ENCODE measurements at regions not wholly inside any gene's neighbourhood (a gene's known extent, or its start where the extent isn't known, plus 50 kb on each side); places are given as distances from the start of the nearest gene placed in this dataset.

DNA sequence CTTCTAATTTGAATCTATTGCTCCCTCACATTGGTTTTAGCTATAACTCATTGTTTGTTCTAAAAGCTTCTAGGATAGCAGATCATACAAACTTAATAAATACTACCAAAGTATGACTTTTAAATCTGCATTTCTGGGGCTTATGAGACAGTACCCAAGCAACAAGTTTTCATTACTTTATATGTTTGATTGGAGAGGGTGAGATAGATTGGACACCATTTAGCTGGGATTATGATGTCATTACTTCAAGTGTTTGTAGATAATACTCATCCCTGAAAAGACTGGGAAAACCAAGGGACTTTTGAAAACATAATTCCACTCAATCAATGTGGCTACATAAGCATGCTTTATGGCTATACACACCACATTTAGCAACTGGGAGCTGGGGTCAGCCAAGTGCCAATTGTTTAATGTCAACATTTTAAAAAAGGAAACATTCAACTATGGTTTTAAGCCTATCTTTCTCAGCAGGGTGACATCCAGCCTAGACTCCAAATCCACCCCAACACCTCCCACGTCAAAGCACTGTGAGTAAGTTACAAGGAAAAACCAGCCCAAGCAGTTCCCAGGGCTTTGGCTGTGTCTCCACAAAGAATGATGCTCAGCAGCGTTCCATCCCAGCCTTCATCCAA is 119.9 kb downstream of the ETAA1 start:
- DNase-seq: no peak

DNA sequence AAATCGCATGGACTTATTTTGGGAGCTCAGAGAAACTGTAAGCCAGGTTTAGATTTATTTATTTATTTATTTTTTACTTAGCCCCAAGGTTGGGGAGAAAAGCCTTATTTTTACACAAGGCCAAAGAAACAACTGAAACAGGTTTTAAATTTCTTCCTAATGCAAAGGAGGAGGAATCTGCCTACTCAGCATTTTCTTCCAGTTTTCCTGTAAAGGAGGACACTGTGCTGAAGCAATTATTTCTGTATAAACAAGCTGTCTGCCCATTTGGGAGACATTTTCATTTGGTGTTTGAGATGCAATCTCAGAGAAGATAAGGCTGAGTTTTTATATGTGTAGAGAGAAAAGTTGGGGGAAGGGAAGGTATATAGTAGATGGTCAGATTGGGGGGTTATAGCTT is 125.0 kb downstream of the ETAA1 start:
- DNase-seq: no peak

DNA sequence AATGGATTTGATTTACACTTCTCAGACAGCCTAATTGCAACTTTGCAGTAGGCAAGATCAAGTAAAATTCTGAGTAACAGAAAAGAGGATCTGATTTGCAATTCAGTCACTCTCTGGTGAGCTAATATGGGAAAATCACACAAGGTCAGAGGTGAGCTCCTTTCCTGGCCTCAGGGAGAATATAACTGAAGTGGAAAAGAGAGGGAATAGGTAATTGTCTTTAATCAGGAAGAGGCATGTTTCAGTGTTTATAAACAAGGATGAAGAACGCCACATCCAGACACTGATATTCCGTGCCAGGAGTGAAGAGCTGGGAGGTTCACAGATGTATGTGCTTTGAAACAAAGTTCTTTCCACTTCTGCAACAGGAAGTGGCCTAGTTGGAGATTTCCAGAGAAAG is 127.1 kb downstream of the ETAA1 start:
- no peak for DNase-seq

DNA sequence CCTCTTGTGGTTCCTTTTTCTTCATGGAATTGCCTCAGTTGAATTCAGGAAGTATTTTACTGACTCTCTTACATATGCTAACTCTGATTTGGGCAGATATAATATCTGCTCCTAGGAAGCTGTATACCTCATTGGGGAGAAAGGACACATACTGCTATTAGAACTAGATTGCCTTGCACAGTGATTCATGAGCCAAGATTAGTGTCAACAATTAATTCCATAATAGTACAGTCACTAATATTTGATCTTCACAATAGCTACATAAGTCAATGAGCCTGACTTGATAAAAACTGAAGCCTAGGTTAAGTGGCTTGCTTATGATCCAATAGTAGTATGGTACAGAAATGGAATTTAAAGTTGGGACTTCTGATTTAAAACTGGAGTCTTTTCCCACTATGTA is 127.6 kb downstream of the ETAA1 start:
- no peak for DNase-seq

DNA sequence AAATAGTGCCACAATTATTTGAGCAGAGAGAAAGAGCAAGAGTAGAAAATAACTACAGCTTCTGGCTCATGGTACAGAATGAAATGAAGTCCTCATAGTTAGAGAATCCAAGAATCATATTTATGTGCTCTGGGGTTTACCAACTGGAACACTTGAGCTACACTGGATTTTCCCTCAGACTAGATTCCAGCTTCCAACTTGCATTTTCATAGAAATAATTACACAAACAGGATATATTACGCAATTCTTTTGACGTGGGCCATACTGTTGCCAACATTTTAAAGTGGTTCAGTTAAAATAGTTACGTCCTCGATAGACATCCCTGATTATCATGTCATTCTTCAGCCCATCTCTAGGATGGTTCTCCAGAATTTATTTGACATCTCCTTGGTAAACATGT is 129.2 kb downstream of the ETAA1 start:
- DNase-seq: no peak

DNA sequence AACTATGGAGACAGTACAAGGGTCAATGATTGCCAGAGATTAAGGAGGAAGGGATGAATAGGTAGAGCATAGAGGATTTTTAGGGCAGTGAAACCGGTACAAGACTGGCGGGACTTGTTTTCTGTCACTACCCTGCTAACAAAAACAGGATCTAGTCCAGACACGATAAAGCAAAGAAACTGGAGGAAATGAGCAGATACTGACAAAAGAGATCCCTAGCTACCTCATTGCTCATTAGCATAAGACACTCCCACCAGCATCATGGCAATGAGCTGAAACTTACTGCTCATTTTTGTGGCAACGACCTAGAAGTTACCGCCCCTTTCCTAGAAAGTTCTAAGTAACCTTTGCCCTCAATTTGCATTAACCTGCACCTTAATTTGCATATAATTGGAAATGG is 131.2 kb downstream of the ETAA1 start:
- DNase-seq: no peak

DNA sequence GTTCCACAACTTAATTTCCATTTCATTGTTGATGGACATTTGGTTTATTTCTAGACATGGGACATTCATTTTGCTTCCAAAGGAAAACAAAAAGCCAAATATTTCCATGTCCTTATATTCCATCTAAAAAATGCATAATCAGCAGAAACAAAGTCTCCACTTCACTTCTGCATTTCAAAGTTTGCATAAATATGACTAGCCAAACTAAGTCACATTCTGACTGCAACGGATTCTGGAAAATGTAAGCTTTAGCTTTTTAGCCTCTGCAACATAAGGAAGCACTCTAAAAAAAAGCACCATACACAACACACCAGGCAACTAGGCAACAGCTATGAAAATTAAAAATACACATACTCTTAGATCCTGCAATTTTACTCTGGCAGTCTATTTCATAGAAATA is 135.3 kb downstream of the ETAA1 start:
- no peak for DNase-seq

- DNase-seq: no peak
Observed at GRCh38 chr2:67534745-67535144, 137.6 kb downstream of the ETAA1 start.

DNA sequence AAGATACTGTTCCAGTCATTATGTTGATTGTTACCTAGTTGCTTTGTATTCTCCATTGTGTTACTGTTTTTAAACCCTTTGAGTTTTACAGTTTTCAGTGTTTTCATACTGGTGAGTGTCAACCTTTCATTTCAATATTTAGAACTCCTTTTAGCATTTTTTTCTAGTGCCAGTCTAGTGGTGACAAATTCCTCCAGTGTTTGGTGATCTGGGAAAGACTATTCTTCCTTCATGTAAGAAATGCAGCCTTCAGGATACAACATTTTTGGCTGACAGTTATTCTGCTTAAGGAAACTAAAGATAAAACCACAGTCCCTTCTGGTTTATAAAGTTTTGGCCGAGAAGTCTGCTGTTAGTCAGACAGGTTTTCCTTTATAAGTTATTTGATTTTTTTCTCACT is 143.8 kb downstream of the ETAA1 start:
- DNase-seq: no peak

GRCh38 chr2:67544286-67544685 is 147.2 kb downstream of the ETAA1 start:
- no peak for DNase-seq

- no peak for DNase-seq
Observed at GRCh38 chr2:67548317-67549201, 151.4 kb downstream of the ETAA1 start.

DNA sequence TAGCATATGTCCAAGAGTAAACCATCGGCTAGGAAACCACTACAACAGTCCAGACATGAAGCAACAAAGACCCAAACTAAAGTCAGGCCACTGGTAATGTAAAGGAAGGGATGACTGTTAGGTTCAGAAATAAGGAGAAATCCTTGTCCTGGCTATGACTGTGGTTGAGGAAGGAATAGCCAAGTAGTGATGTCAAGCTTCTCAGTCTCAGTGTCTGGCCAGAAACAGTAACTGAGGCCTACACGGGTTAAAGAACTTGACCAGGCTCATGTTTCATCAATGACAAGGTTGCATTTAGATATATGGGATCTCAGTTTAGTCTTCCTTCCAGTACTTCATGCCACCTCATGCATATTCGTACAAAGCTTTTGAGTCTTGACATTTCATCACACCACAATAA is 162.0 kb downstream of the ETAA1 start:
- DNase-seq: no peak

GRCh38 chr2:67560771-67561456 is 163.8 kb downstream of the ETAA1 start:
- no peak for DNase-seq

DNA sequence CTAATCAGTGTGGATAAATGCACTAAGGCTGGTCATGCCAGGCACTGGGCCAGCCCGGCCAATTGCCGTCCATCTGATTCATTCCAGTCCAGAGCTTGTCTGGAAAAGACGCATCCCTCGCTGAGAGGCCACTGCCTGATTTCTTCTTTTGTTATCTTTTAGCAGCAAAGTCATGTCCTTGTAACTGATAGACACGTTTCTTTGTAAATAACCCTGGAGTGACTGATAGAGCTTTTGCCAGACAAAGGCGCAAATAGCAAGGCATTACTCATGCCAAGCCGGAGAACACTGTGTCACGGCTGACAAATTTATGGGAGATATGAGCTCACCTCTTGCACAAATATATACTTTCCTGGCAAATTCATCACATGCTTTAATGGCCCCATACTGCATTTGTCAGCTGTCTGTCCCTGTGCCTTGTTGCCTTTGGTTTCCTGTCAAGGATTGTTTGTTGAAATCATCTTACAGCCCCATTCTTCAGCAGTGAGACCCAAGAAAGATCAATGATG is 164.4 kb downstream of the ETAA1 start:
- no peak for DNase-seq

- DNase-seq: no peak
Observed at GRCh38 chr2:67564076-67564475, 166.9 kb downstream of the ETAA1 start.

DNA sequence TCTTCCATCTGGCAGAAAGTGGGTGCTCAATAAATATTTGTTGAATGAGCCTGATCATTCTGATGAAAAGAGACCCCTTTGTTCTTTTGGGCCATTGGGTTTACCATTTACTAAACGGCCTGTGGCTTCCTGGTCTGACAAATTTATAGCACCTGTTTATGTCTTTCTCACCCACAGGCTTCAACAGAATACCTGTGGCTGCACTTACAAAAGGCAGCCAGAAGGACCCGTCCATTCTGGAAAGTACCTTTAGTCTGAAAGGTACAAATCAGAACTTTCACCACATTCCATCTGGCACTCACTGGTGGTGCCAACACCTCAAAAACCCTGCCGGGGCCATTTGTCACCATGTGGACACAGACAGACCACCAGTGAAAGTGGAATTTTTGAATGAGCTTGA is 167.5 kb downstream of the ETAA1 start:
- DNase-seq: no peak

DNA sequence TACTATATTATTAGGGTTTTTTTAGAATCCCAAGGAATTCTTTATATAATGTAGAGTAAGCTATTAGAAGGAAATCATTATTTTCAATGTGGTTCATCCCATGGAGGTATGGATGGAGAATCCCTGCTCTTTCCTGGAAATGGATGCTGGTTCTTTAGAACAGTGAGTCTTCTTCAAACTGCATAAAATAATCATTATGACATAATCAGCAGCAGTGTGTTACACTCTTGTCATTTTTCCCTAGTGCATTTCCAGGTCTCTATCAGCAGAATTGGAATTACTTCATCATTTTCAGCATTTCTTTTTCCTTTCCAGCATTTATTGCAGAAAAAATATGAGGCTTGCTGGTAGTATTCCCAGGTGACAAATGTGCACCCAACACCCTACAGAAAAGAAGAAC is 168.1 kb downstream of the ETAA1 start:
- DNase-seq: no peak

DNA sequence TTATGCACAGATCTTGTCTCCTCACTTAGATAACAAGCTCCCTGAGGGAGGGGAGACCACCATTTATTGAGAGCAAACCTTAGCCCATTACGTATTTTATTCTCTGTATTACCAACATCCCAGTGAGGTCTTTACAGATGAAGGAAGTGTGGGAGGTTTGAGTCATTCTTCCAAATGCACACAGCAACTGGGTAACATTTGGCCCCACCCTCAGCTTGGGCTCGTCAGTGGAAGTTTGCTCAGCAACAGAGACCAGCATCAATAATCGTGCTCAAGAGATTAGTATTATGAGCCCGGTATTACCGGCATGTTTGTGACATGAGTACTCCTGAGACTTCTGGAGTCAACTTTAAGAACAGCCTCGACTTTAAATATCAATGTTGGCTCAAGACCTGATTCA is 168.6 kb downstream of the ETAA1 start:
- no peak for DNase-seq

DNA sequence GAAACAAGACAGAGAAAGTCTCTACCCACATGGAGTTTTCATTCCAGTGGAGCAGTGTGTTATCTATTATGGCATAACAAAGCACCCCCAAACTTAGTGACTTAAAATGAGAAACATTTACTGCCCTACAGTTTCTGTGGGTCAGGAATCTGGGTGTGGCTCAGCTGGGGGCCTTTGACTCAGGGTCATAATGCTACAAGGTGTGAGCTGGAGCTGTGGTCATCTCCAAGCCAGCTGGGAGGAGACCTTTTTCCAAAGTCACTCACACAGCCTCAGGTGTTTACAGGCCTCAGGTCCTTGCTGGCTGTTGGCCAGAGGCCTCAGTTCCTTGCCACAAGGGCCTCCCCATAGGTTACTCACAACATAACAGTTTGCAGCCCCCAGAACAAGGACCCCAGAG is 169.2 kb downstream of the ETAA1 start:
- DNase-seq: no peak

DNA sequence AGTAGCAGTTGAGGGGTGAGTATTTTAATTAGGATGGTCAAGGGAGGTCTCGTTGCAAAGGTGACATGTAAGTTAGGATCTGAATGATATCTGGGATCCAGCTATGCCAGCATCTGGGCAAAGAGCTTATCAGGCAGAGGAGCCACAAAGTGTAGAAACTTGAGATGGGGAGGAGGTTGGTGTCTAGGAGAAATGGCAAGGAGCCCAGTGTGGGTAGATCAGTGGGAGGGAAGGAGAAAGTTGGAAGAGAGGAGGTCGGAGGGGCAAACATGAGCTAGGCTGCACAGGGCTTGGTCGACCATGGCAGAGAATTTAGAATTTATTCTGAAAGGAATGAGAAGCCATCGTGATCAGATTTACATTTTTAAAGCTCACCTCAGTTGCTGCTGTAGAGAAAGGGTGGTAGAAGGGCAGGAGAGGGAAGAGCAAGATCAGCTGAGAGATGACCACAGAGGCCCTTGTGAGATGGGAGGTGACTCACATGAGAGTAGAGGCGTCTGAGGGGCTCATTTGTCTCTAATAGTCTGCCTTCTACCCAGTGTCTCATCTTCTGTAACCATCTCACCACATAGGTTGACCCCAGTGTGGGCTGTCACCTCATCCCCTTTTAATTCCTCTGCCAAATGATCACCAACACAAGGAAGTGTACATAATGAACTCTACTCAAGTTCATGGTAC is 170.0 kb downstream of the ETAA1 start:
- no peak for DNase-seq

DNA sequence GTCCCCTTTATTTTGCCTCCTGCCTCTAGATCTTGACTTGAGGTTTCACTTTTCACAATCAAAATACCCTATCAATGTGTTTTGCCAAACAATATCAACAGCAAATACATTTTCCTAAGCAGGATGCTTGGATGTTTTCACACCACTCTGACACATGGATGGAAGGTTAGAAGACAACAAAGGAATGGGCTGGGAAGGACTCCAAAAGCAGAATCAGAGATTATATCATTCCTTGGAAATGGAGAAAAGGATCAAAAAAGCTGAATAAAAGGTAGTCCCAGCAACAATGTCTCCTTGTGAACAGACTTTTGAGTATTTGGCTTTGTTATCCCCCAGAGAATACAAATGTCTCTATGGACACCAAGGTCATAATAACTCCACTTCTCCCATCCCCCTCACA is 170.8 kb downstream of the ETAA1 start:
- DNase-seq: no peak

- DNase-seq: no peak
Observed at GRCh38 chr2:67570611-67571010, 173.5 kb downstream of the ETAA1 start.

Data from NCI-H446 treated with DMSO at 0.1 percent for 48 hours (cell line).